Effector memory CD8-positive, alpha-beta T cell (primary cell): ENCODE measurements at regions not wholly inside any gene's neighbourhood (a gene's known extent, or its start where the extent isn't known, plus 50 kb on each side); places are given as distances from the start of the nearest gene placed in this dataset.
"Not testable (repeated sequence)": the region's sequence is repeated elsewhere in the genome, so short reads cannot be mapped to it uniquely, and the experiment has no call there.

Source experiments
- ATAC-seq: fragments of 150-1000 bp; cut with Tn5 transposase; replicated peaks from 2 replicates; pipeline ENCODE4 v1.10.0; 2021; ENCODE audit warnings: mild to moderate bottlenecking, moderate library complexity
- DNase-seq, 3 experiments: peaks; one replicate each; pipeline ENCODE4 v3.0.0; 2021
- H3K27ac Mint-ChIP-seq, 2 donors: one replicate each; pipeline ENCODE4 v1.8.0; 2022; ENCODE audit warnings: mild to moderate bottlenecking in 2 of 2, mixed read lengths in 2 of 2, moderate library complexity in 2 of 2
- H3K27me3 Mint-ChIP-seq, 2 donors: one replicate each; pipeline ENCODE4 v1.8.0; 2022; ENCODE audit warnings: mixed read lengths in 2 of 2
- H3K36me3 Mint-ChIP-seq: one replicate; pipeline ENCODE4 v1.8.0; 2022; ENCODE audit warnings: mild to moderate bottlenecking, moderate library complexity, mixed read lengths; ENCODE audit not compliant: insufficient read depth
- H3K4me1 Mint-ChIP-seq, 2 donors: one replicate each; pipeline ENCODE4 v1.8.0; 2022; ENCODE audit warnings: low read depth in 2 of 2, mixed read lengths in 2 of 2
- H3K4me3 Mint-ChIP-seq, 2 donors: one replicate each; pipeline ENCODE4 v1.8.0; 2022; ENCODE audit warnings: mild to moderate bottlenecking in 2 of 2, mixed read lengths in 2 of 2, moderate library complexity in 2 of 2
- H3K9me3 Mint-ChIP-seq, 2 donors: one replicate each; pipeline ENCODE4 v1.8.0; 2022; ENCODE audit warnings: mixed read lengths in 2 of 2

GRCh38 chr3:6622712-6623111 is 238.2 kb upstream of the GRM7 start:
- H3K4me3 Mint-ChIP-seq, result no peak overlapping the region
- no peak overlapping the region for H3K27ac Mint-ChIP-seq
- no peak for DNase-seq
- no peak for ATAC-seq
- no peaks in the 10 kb centered on the region for H3K36me3 Mint-ChIP-seq
- no peaks in the 10 kb centered on the region for H3K4me1 Mint-ChIP-seq
- H3K9me3 Mint-ChIP-seq, result peaks cover 0 to 8% of the 10 kb centered on the region in 2 donors
- no peaks in the 10 kb centered on the region for H3K27me3 Mint-ChIP-seq

- H3K9me3 Mint-ChIP-seq, result peaks cover 0 to 2% of the 10 kb centered on the region in 2 donors
- H3K36me3 Mint-ChIP-seq, result no peaks in the 10 kb centered on the region
- H3K27me3 Mint-ChIP-seq, result no peaks in the 10 kb centered on the region
- no peak for ATAC-seq
- DNase-seq, result no peak
- no peak overlapping the region for H3K4me3 Mint-ChIP-seq
- no peak overlapping the region for H3K27ac Mint-ChIP-seq
- no peaks in the 10 kb centered on the region for H3K4me1 Mint-ChIP-seq
Measured at GRCh38 chr3:6631376-6631775, 229.5 kb upstream of the GRM7 start.

- H3K27ac Mint-ChIP-seq, result no peak overlapping the region
- H3K4me3 Mint-ChIP-seq, result no peak overlapping the region
- DNase-seq, result no peak
- no peaks in the 10 kb centered on the region for H3K27me3 Mint-ChIP-seq
- no peak for ATAC-seq
- peaks cover 0 to 10% of the 10 kb centered on the region in 2 donors for H3K9me3 Mint-ChIP-seq
- no peaks in the 10 kb centered on the region for H3K36me3 Mint-ChIP-seq
- H3K4me1 Mint-ChIP-seq, result no peaks in the 10 kb centered on the region
Measured at GRCh38 chr3:6640907-6641306, 220.0 kb upstream of the GRM7 start.

GRCh38 chr3:6644070-6644929 is 216.6 kb upstream of the GRM7 start:
- ATAC-seq (no peak), DNase-seq (no peak)
- H3K36me3 Mint-ChIP-seq, result no peaks in the 10 kb centered on the region
- H3K27me3 Mint-ChIP-seq, result no peaks in the 10 kb centered on the region
- H3K27ac Mint-ChIP-seq, result no peak overlapping the region
- H3K4me1 Mint-ChIP-seq, result no peaks in the 10 kb centered on the region
- H3K9me3 Mint-ChIP-seq, result peaks cover 0 to 9% of the 10 kb centered on the region in 2 donors
- H3K4me3 Mint-ChIP-seq, result no peak overlapping the region

- H3K9me3 Mint-ChIP-seq, result peaks cover 19 to 26% of the 10 kb centered on the region in 2 donors
- no peak overlapping the region for H3K27ac Mint-ChIP-seq
- H3K4me3 Mint-ChIP-seq, result no peak overlapping the region
- no peaks in the 10 kb centered on the region for H3K4me1 Mint-ChIP-seq
- no peak for ATAC-seq
- DNase-seq, result no peak
- H3K27me3 Mint-ChIP-seq, result no peaks in the 10 kb centered on the region
- no peaks in the 10 kb centered on the region for H3K36me3 Mint-ChIP-seq
Measured at GRCh38 chr3:6654670-6655069, 206.2 kb upstream of the GRM7 start.

GRCh38 chr3:6655275-6655674 is 205.6 kb upstream of the GRM7 start:
- H3K36me3 Mint-ChIP-seq, result no peaks in the 10 kb centered on the region
- H3K27ac Mint-ChIP-seq, result no peak overlapping the region
- no peaks in the 10 kb centered on the region for H3K4me1 Mint-ChIP-seq
- H3K9me3 Mint-ChIP-seq, result peaks cover 19 to 26% of the 10 kb centered on the region in 2 donors
- no peaks in the 10 kb centered on the region for H3K27me3 Mint-ChIP-seq
- ATAC-seq, result no peak
- no peak overlapping the region for H3K4me3 Mint-ChIP-seq
- no peak for DNase-seq

GRCh38 chr3:6657591-6657990 is 203.3 kb upstream of the GRM7 start:
- Mint-ChIP-seq H3K9me3 (peaks cover 15 to 41% of the 10 kb centered on the region in 2 donors), H3K27me3 (no peaks in the 10 kb centered on the region), H3K4me3 (no peak overlapping the region), H3K27ac (no peak overlapping the region), H3K36me3 (no peaks in the 10 kb centered on the region), H3K4me1 (no peaks in the 10 kb centered on the region)
- DNase-seq (no peak), ATAC-seq (no peak)

GRCh38 chr3:6667354-6667753 is 193.6 kb upstream of the GRM7 start:
- ATAC-seq, result no peak
- no peaks in the 10 kb centered on the region for H3K36me3 Mint-ChIP-seq
- no peaks in the 10 kb centered on the region for H3K27me3 Mint-ChIP-seq
- DNase-seq, result no peak
- no peak overlapping the region for H3K4me3 Mint-ChIP-seq
- H3K4me1 Mint-ChIP-seq, result no peaks in the 10 kb centered on the region
- no peak overlapping the region for H3K27ac Mint-ChIP-seq
- H3K9me3 Mint-ChIP-seq, result peaks cover 7 to 36% of the 10 kb centered on the region in 2 donors

- H3K27me3 Mint-ChIP-seq, result no peaks in the 10 kb centered on the region
- no peaks in the 10 kb centered on the region for H3K4me1 Mint-ChIP-seq
- H3K27ac Mint-ChIP-seq, result no peak overlapping the region
- no peaks in the 10 kb centered on the region for H3K36me3 Mint-ChIP-seq
- no peak for ATAC-seq
- H3K9me3 Mint-ChIP-seq, result peaks cover 3 to 18% of the 10 kb centered on the region in 2 donors
- no peak for DNase-seq
- no peak overlapping the region for H3K4me3 Mint-ChIP-seq
Measured at GRCh38 chr3:6671363-6671762, 189.6 kb upstream of the GRM7 start.

GRCh38 chr3:6679510-6679909 is 181.4 kb upstream of the GRM7 start:
- Mint-ChIP-seq H3K36me3 (no peaks in the 10 kb centered on the region), H3K27ac (no peak overlapping the region), H3K4me3 (no peak overlapping the region), H3K9me3 (peaks cover 8 to 33% of the 10 kb centered on the region in 2 donors), H3K27me3 (no peaks in the 10 kb centered on the region), H3K4me1 (no peaks in the 10 kb centered on the region)
- ATAC-seq (no peak), DNase-seq (no peak)

- Mint-ChIP-seq H3K36me3 (no peaks in the 10 kb centered on the region), H3K4me3 (no peak overlapping the region), H3K4me1 (no peaks in the 10 kb centered on the region), H3K27ac (no peak overlapping the region), H3K27me3 (no peaks in the 10 kb centered on the region), H3K9me3 (peaks cover 9 to 33% of the 10 kb centered on the region in 2 donors)
- DNase-seq, result no peak
- ATAC-seq, result no peak
Measured at GRCh38 chr3:6680119-6680806, 180.7 kb upstream of the GRM7 start.

GRCh38 chr3:6697285-6697684 is 163.6 kb upstream of the GRM7 start:
- no peaks in the 10 kb centered on the region for H3K4me1 Mint-ChIP-seq
- no peak for ATAC-seq
- no peak overlapping the region for H3K4me3 Mint-ChIP-seq
- H3K27me3 Mint-ChIP-seq, result no peaks in the 10 kb centered on the region
- no peaks in the 10 kb centered on the region for H3K36me3 Mint-ChIP-seq
- DNase-seq, result no peak
- peaks cover 6 to 7% of the 10 kb centered on the region in 2 donors for H3K9me3 Mint-ChIP-seq
- H3K27ac Mint-ChIP-seq, result no peak overlapping the region

GRCh38 chr3:6697722-6698121 is 163.2 kb upstream of the GRM7 start:
- no peak overlapping the region for H3K27ac Mint-ChIP-seq
- ATAC-seq (no peak), DNase-seq (no peak)
- no peaks in the 10 kb centered on the region for H3K4me1 Mint-ChIP-seq
- no peaks in the 10 kb centered on the region for H3K27me3 Mint-ChIP-seq
- H3K36me3 Mint-ChIP-seq, result no peaks in the 10 kb centered on the region
- H3K4me3 Mint-ChIP-seq, result no peak overlapping the region
- H3K9me3 Mint-ChIP-seq, result peaks cover 7 to 10% of the 10 kb centered on the region in 2 donors

GRCh38 chr3:6704817-6705216 is 156.1 kb upstream of the GRM7 start:
- H3K4me3 Mint-ChIP-seq, ATAC-seq, H3K27ac Mint-ChIP-seq, H3K27me3 Mint-ChIP-seq, H3K36me3 Mint-ChIP-seq, DNase-seq, H3K4me1 Mint-ChIP-seq: not testable (repeated sequence)
- H3K9me3 Mint-ChIP-seq, result peaks cover 3 to 26% of the 10 kb centered on the region in 2 donors
